Activated CD4-positive, alpha-beta T cell treated with anti-CD3 and anti-CD28 coated beads for 24 hours (primary cell): ENCODE measurements at regions not wholly inside any gene's neighbourhood (a gene's known extent, or its start where the extent isn't known, plus 50 kb on each side); places are given as distances from the start of the nearest gene placed in this dataset.

Experiments
- DNase-seq, 2 donors: peaks; one replicate each; pipeline ENCODE4 v3.0.0-alpha.2; 2020; ENCODE audit warnings: low read depth in 2 of 2

DNA sequence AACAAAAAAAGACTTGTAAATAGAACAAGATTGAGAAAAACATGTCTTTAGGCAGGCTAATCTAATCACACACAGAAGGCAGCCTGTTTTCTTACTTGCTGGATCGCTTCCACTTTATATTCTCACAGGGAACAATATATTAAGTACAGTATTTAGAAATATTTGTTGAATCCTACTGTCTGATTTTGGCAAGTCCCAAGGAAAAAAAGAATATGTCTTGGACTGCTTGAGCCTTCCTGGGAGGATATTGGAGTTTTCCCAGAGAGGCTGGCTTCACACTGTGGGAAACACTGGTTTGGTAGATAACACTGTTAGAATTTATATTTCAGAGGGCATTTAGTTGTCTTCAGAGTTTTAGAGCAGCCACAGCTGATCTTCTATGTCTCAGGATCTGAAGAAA is 229.7 kb downstream of the PRL start:
- no peak for DNase-seq

- no peak for DNase-seq
Measured at GRCh38 chr6:22067671-22068070, 229.2 kb downstream of the PRL start.

DNA sequence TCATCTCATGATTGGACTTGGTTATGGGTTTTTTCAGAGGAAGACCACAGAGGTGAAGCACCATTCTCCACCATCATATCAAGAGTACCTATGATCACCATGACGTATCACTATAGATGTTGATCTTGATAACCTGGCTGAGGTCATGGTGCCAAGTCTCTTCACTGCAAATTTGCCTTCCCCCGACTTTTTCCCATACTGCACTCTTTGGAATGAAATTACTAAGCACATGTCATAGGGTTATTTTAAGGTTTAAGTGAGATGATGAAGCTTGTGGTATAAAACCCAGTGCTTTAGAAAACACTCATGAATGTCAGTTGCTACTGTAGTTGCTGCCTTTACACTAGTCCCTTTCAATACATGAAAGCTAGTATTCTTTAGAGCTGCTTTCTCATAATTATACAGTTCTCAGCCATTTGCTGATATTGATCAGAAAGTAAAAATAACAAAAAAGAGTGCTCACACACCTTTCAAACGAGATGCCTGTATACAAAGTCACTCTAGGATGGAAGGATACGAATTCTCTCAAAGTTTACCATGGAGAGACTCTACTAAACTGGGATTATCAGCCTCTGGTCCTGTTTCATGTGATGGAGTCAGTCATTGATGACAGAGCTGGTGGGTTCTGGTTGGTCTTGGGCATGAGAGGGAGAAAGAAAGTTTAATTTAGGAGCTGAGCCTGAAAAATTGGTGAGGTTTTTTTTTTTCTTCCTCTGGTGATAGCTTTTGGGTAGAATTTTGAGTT is 228.1 kb downstream of the PRL start:
- DNase-seq: no peak

GRCh38 chr6:22069306-22069800 is 227.5 kb downstream of the PRL start:
- DNase-seq: no peak

GRCh38 chr6:22071270-22072041 is 225.4 kb downstream of the PRL start:
- no peak for DNase-seq

DNA sequence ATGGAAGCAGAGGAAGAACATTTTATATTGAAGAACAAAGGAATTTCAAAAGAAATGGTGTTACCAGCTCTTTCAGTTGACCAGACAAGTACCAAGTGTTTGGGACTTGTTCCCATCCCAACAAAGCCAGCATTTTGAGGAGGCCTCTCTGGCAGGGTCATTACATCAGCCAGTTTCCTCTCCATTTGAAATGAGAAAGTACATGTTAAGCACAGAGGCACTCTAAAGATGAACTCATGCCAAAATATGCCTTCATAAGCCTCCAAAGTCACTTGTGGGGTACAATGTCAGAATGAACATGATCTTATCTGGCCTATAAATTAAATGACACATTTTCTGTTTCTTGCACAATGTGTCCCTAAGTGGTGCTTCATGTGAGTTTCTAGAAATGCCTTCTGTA is 223.9 kb downstream of the PRL start:
- DNase-seq: no peak

DNA sequence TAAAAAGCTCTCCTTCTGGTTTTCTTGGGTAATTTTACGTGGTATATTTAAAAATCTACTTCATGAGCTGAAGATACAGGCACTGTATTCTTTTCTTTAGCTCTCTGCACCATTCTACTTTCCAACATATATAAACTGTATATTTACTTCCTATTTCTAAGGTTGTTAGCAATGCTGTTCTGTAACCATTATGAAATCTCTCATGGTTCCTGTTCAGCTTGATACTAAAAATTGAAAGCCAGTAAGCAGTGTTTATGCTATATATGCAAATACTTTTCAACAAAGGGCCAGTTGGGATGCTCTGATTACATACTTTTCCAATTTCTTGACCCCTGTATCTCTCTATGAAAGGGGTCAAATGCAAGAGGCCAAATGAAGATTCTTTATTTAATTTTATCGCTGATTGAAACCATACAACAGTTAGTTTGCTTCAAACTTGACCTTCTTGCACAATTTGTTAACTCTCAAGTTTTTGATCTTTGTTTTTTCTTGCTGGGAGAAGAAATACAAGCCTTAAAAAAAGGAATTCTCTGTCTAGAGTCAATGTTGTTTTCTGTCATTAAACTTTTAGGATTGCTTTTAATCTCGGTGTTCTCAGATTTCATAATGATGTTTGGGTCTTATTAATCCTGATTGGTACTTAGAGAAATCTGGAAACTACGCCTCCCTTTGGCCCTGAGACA is 223.2 kb downstream of the PRL start:
- no peak for DNase-seq

DNA sequence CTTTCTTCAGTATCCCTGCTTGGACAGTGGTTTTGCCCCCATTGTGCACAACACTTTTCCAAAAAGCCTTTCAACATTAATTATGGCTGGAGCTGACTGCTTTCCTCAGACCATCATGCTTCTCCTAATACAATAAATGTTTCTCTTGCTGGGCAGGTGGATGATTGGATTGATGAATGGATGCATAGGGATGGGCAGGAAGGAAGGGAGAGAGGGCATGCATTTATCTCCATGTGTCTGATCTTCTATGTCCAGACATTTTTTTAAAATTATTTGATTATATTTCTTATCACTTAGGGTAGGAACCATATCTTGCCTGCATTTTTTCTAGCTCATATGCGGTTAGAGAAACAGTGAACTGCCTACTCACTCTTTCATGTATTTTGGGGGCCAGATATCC is 218.5 kb downstream of the PRL start:
- no peak for DNase-seq

DNA sequence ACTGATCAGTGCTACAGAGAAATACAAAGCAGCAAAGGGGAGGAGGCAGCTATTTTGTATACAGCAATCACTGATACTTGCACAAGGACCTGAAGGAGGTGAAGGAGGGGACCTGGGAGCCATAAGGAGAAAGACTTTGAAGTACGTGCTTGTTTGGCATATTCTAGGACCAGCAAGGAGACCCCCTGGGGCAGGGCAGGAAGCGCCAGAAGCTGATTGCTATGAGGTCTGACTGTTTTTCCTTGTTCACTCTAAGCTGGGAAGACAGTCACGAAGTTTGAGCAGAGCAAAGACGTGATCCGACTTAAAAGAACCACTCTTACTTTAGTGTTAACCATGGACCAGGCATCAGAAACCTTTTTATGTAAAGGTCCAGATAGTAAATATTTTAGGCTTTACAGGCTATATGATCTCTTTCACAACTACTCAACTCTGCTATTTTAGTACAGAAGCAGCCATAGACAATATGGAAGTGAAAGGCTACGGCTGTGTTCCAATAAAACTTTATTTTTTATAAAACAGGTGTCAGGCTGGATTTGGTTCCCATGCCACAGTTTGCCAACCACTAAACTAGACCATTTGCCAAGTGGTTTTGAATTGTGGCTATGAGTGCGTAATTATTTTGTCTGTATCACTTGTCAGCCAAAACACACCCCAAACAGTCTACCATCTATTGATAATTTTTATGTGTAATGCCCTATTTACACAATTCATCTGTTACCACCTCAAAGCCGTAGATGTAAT is 217.9 kb downstream of the PRL start:
- DNase-seq: no peak

GRCh38 chr6:22079783-22080182 is 217.1 kb downstream of the PRL start:
- DNase-seq: no peak

- DNase-seq: no peak
Measured at GRCh38 chr6:22081709-22082108, 215.1 kb downstream of the PRL start.

DNA sequence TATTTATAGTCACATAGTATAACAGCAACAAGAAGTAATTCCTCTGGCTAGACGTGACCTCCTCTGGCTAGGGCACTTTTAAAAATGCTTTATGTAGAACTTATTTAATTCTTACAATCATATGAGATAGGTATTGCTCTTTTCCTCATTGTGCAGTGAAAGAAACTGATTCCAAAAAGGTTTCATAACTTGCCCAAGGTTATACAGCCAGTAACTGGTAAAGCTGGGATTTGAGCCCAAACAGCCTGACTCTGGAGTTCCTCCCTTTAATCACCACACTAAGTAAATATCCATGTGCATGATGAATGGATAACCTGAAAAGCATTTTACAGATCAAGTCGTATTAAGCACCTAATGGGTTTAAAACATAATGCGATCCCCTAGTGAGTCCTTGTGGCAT is 214.6 kb downstream of the PRL start:
- no peak for DNase-seq

GRCh38 chr6:22083119-22083518 is 213.7 kb downstream of the PRL start:
- no peak for DNase-seq

DNA sequence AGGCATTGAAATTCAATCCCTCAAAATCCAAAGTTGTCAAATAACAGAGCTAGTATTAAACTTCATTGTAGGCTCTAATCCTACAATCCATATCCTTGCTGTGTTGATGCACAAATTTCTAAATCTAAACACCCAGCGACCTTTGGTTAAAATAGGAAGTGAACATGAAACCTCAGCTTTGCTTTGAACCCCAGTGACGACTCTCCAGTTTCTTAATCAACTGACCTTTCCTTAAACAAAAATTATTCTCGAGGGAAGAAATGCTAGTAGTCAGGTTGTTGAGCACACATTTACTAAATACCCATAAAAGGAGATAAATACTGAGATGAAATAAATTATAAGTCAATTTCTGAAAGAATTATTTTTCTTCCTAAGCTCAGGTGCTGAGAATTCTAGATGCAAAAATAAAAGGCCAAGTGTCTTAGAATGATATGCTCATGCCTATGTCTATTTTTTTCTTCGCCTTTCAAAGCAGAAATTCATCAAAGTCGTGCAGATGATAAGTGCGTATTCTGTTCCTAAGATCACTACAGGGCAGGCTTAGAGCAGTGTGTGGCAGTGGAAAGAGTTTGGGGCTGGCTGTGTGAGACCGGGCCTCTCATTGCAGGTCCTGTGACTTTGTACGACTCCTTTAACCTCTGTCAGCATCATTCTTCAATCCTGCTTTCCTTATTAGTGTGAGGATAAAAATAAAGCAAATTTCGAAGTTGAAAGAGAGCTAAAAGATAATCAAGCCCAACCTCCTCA is 208.7 kb downstream of the PRL start:
- DNase-seq: no peak

- no peak for DNase-seq
Measured at GRCh38 chr6:22091424-22091948, 205.3 kb downstream of the PRL start.

DNA sequence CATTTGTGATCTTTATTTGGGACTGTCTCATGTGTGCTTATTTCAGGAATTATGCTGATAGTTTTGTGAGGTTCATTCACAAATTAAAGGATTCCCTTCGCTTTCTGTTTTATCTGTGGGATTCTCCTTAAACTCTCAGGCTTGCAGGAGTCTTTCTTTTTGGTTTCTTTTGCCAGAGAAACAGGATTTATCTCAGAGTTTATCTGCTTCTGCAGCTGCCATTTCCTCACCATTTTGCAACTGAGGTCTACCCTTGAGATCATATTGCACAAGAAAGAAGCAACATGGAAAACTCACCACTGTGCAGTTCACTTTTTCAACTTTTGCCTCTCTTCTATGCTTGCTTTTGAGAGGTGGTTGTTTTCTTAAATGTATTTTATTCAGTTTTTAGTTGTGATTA is 201.0 kb downstream of the PRL start:
- DNase-seq: no peak

GRCh38 chr6:22098601-22099031 is 198.2 kb downstream of the PRL start:
- DNase-seq: no peak

GRCh38 chr6:22099231-22099630 is 197.6 kb downstream of the PRL start:
- DNase-seq: no peak

GRCh38 chr6:22099923-22100322 is 196.9 kb downstream of the PRL start:
- DNase-seq: no peak

GRCh38 chr6:22101163-22101562 is 195.7 kb downstream of the PRL start:
- DNase-seq: no peak

DNA sequence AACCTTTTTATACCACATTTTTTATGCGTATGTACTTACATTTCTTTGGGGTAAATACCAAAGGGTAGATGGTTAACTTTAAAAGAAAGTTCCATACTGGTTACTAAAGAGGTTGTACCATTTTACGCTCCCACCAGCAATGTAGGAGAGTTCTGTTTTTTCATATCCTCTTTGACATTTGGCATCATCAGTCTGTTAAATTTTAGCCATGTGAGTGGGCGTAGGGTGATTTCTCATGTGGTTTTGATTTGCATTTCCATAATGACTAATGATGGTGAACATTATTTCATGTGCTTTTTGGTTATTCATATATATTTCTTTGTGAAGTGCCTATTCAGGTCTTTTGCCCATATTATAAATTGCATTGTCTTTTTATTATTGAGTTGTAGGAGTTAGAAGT is 194.2 kb downstream of the PRL start:
- no peak for DNase-seq
